Endodermal cell (in vitro differentiated cells): ENCODE measurements at regions not wholly inside any gene's neighbourhood (a gene's known extent, or its start where the extent isn't known, plus 50 kb on each side); places are given as distances from the start of the nearest gene placed in this dataset.
A peak's percentile ranks its signal among the peaks of the same experiment; 100 is the strongest.
"Not testable (repeated sequence)": the region's sequence is repeated elsewhere in the genome, so short reads cannot be mapped to it uniquely, and the experiment has no call there.

ENCODE experiments used
- DNase-seq: peaks from one replicate; pipeline ENCODE4 v3.0.0-alpha.2; 2017
- H3K27ac ChIP-seq: 2 replicates; pipeline ENCODE4 v1.5.1; 2013; ENCODE audit warnings: mild to moderate bottlenecking, low read depth, low read length, moderate library complexity
- H3K27me3 ChIP-seq: 2 replicates; pipeline ENCODE4 v1.6.1; 2013; ENCODE audit warnings: mild to moderate bottlenecking, low read length, moderate library complexity; ENCODE audit not compliant: insufficient read depth, control insufficient read depth, poor library complexity, severe bottlenecking
- H3K36me3 ChIP-seq: 2 replicates; pipeline ENCODE4 v1.7.0; 2013; ENCODE audit warnings: mild to moderate bottlenecking, low read length, moderate library complexity; ENCODE audit not compliant: control insufficient read depth, insufficient read depth
- H3K4me1 ChIP-seq: one replicate; pipeline ENCODE4 v1.7.0; 2013; ENCODE audit warnings: low read length; ENCODE audit not compliant: control insufficient read depth, insufficient read depth
- H3K4me3 ChIP-seq: 2 replicates; pipeline ENCODE4 v1.5.1; 2013; ENCODE audit warnings: mild to moderate bottlenecking, low read length, moderate library complexity
- H3K9ac ChIP-seq: 2 replicates; pipeline ENCODE4 v1.6.1; 2013; ENCODE audit warnings: mild to moderate bottlenecking, low read length, moderate library complexity; ENCODE audit not compliant: poor library complexity, severe bottlenecking; ENCODE audit errors: extremely low read depth
- H3K9me3 ChIP-seq: 2 replicates; pipeline ENCODE4 v1.6.1; 2013; ENCODE audit warnings: mild to moderate bottlenecking, low read length, moderate library complexity; ENCODE audit not compliant: control insufficient read depth
- H3K27ac Mint-ChIP-seq: 2 replicates; pipeline ENCODE4 v1.8.0; 2020; ENCODE audit warnings: mixed read lengths
- H3K27me3 Mint-ChIP-seq: 2 replicates; pipeline ENCODE4 v1.8.0; 2021; ENCODE audit warnings: mild to moderate bottlenecking, mixed read lengths; ENCODE audit not compliant: insufficient read depth
- H3K36me3 Mint-ChIP-seq: 2 replicates; pipeline ENCODE4 v1.8.0; 2020; ENCODE audit warnings: low read depth, mixed read lengths
- H3K4me1 Mint-ChIP-seq: 2 replicates; pipeline ENCODE4 v1.8.0; 2020; ENCODE audit warnings: mixed read lengths
- H3K4me3 Mint-ChIP-seq: 2 replicates; pipeline ENCODE4 v1.8.0; 2020; ENCODE audit warnings: mild to moderate bottlenecking, moderate library complexity, mixed read lengths
- H3K9me3 Mint-ChIP-seq: 2 replicates; pipeline ENCODE4 v1.8.0; 2020; ENCODE audit warnings: mild to moderate bottlenecking, mixed read lengths
- WGBS, 2 experiments: methylation state at CpG; one replicate each; pipeline versions ENCODE4 v1.1.5 to v1.1.7; 2013; ENCODE audit warnings: missing lambda C conversion rate in 2 of 2, mixed read lengths in 1 of 2; ENCODE audit not compliant: insufficient coverage in 1 of 2, insufficient read length in 1 of 2; 5-methylcytosine and 5-hydroxymethylcytosine counted together
- TF ChIP-seq, protein P1 (sequence below): fragments of 200-600 bp; sonication (generic); conservative IDR thresholded peaks from 2 replicates; pipeline ENCODE4 v1.5.0; 2021; ENCODE audit warnings: antibody characterized with exemption, mild to moderate bottlenecking

DNA sequence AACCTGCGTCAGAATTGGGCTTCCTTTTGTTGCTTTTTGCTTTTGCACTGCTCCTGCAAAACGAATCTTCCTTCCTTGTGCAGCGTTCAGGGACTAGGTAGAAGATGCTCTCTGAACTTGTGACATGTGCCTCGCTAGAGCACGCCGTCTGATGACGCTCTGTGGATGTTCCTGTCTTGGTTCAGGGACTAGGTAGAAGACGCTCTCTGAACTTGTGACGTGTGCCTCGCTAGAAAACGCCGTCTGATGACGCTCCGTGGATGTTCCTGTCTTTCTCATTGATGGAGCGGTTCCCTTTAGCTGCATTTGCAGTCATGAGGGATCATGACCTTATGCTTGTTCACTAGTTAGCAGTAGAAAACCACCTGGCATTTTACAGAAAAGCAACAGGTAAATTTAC lies 154.0 kb downstream of the SOX1 start:
- H3K27ac Mint-ChIP-seq: no peak overlapping the region
- Histone ChIP-seq H3K27ac (no peak overlapping the region), H3K4me3 (no peak overlapping the region), H3K4me1 (no peaks in the 10 kb centered on the region), H3K27me3 (peaks cover 5% of the 10 kb centered on the region), H3K9ac (no peak overlapping the region), H3K36me3 (no peaks in the 10 kb centered on the region), H3K9me3 (no peaks in the 10 kb centered on the region)
- H3K27me3 Mint-ChIP-seq: peaks cover 16% of the 10 kb centered on the region
- TF ChIP-seq, protein P1, sequence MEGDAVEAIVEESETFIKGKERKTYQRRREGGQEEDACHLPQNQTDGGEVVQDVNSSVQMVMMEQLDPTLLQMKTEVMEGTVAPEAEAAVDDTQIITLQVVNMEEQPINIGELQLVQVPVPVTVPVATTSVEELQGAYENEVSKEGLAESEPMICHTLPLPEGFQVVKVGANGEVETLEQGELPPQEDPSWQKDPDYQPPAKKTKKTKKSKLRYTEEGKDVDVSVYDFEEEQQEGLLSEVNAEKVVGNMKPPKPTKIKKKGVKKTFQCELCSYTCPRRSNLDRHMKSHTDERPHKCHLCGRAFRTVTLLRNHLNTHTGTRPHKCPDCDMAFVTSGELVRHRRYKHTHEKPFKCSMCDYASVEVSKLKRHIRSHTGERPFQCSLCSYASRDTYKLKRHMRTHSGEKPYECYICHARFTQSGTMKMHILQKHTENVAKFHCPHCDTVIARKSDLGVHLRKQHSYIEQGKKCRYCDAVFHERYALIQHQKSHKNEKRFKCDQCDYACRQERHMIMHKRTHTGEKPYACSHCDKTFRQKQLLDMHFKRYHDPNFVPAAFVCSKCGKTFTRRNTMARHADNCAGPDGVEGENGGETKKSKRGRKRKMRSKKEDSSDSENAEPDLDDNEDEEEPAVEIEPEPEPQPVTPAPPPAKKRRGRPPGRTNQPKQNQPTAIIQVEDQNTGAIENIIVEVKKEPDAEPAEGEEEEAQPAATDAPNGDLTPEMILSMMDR: no peak
- no peak overlapping the region for H3K4me3 Mint-ChIP-seq
- DNase-seq: no peak
- 91 to 96% methylated on average over 14 to 15 of the region's 15 CpGs for WGBS, 2 experiments
- no peaks in the 10 kb centered on the region for H3K36me3 Mint-ChIP-seq
- H3K4me1 Mint-ChIP-seq: no peaks in the 10 kb centered on the region
- H3K9me3 Mint-ChIP-seq: no peaks in the 10 kb centered on the region

DNA sequence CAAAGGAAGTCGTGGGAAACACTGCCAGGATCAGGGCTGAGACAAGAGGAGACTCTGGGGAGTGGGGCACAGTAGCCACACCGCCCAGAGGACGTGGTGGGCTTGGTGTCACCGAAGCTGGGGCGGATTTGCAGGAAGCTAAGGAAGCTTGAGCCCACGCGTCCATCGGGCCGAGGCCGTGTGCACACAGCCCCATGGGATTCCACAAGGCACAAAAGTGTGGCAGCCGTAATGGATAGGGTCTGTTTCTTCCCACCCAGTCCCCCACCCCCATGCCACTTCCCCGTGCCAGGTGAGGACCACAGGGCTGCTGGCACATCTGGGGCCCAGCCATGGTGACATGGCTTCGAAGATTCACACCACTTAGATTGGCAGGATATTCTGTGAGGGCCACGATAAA lies 153.2 kb upstream of the SPACA7 start:
- no peak overlapping the region for H3K27ac ChIP-seq
- no peaks in the 10 kb centered on the region for H3K9me3 ChIP-seq
- no peak for DNase-seq
- no peaks in the 10 kb centered on the region for H3K4me1 ChIP-seq
- WGBS, 2 experiments: 92 to 95% methylated on average over 10 to 14 of the region's 14 CpGs
- no peak overlapping the region for H3K27ac Mint-ChIP-seq
- no peak overlapping the region for H3K4me3 Mint-ChIP-seq
- no peaks in the 10 kb centered on the region for H3K36me3 Mint-ChIP-seq
- H3K4me3 ChIP-seq: no peak overlapping the region
- no peaks in the 10 kb centered on the region for H3K27me3 ChIP-seq
- no peaks in the 10 kb centered on the region for H3K9me3 Mint-ChIP-seq
- TF ChIP-seq, protein P1: no peak
- no peaks in the 10 kb centered on the region for H3K36me3 ChIP-seq
- H3K27me3 Mint-ChIP-seq: peaks cover 12% of the 10 kb centered on the region
- no peaks in the 10 kb centered on the region for H3K4me1 Mint-ChIP-seq
- H3K9ac ChIP-seq: no peak overlapping the region

DNA sequence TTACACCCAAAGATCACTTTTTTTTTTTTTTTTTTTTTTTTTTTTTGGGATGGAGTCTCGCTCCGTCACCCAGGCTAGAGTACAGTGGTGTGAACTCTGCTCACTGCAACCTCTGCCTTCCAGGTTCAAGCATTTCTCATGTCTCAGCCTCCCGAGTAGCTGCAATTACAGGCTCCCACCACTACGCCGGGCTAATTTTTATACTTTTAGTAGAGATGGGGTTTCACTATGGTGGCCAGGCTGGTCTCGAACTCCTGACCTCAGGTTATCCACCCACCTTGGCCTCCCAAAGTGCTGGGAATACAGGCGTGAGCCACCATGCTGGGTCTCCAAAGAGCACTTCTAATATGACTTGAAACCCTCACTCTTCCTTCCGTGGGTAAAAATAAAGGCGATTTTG lies 152.2 kb upstream of the SPACA7 start:
- DNase-seq, H3K36me3 ChIP-seq, H3K4me1 Mint-ChIP-seq, H3K27me3 Mint-ChIP-seq, H3K4me3 ChIP-seq, H3K4me3 Mint-ChIP-seq, H3K4me1 ChIP-seq, H3K9me3 Mint-ChIP-seq, H3K36me3 Mint-ChIP-seq, H3K9ac ChIP-seq, H3K27ac Mint-ChIP-seq, H3K27ac ChIP-seq, H3K9me3 ChIP-seq, H3K27me3 ChIP-seq: not testable (repeated sequence)
- 78 to 87% methylated on average over 3 to 9 of the region's 9 CpGs for WGBS, 2 experiments
- TF ChIP-seq, protein P1: peak; percentile 56
